ENCODE measurements at regions not wholly inside any gene's neighbourhood (a gene's known extent, or its start where the extent isn't known, plus 50 kb on each side); places are given as distances from the start of the nearest gene placed in this dataset.
"Not testable (repeated sequence)": the region's sequence is repeated elsewhere in the genome, so short reads cannot be mapped to it uniquely, and the experiment has no call there.

DNA sequence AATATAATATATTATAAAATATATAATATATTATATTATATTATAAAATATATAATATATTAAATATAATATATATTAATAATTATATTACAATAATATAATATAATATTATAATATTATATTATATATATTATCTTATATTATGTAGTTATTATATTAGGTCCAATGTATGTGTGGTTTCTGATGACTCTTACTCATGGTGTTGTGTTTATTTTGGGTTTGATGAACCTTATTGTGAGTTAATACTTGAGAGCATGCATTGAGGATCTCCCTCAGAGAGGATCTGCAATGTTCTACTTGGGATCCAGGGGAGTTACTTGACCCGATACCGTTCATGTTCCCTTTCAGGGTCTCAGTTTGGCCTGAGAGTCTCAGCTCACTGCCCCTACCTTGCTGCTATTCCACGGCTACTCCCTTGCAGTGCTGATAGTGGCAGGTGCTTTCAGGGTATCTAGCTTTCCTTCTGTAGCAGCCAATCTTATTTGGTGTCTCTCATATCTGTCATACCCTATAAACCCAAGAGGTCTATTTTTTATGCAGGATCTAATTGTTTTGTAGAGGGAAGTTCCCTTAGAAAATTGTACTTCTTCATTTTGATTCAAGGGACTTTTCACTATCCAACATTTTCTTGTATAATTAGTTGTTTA is 89.1 kb upstream of the ZDHHC17 start:
- Histone ChIP-seq H3K36me3 (no peaks in the 10 kb centered on the region), H3K27me3 (replicated peaks in 1 of 7) (no peaks in the 10 kb centered on the region), H3K9me3 (peaks cover 0 to 4% (median 0%) of the 10 kb centered on the region in 8 donors), H3K4me1 (no peaks in the 10 kb centered on the region), H3K4me3 (no peak overlapping the region), H3K27ac (no peak overlapping the region)
- TF ChIP-seq POLR2AphosphoS5 (IDR thresholded peaks at IDR 0.05) (no peak), POLR2A (IDR thresholded peaks at IDR 0.05) (no peak)
- TF ChIP-seq, protein P1, sequence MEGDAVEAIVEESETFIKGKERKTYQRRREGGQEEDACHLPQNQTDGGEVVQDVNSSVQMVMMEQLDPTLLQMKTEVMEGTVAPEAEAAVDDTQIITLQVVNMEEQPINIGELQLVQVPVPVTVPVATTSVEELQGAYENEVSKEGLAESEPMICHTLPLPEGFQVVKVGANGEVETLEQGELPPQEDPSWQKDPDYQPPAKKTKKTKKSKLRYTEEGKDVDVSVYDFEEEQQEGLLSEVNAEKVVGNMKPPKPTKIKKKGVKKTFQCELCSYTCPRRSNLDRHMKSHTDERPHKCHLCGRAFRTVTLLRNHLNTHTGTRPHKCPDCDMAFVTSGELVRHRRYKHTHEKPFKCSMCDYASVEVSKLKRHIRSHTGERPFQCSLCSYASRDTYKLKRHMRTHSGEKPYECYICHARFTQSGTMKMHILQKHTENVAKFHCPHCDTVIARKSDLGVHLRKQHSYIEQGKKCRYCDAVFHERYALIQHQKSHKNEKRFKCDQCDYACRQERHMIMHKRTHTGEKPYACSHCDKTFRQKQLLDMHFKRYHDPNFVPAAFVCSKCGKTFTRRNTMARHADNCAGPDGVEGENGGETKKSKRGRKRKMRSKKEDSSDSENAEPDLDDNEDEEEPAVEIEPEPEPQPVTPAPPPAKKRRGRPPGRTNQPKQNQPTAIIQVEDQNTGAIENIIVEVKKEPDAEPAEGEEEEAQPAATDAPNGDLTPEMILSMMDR (IDR thresholded peaks at IDR 0.05 in 8 of 11, conservative IDR thresholded peaks at IDR 0.05 in 3 of 11), result no peak
- DNase-seq, result no peak
- WGBS, 5 donors, result 87 to 97% (median 93%) methylated on average over 3 of the region's 3 CpGs
- intact Hi-C loops (cut with DNase I; ENCODE audit: low total_unique reads), result no loop called here

DNA sequence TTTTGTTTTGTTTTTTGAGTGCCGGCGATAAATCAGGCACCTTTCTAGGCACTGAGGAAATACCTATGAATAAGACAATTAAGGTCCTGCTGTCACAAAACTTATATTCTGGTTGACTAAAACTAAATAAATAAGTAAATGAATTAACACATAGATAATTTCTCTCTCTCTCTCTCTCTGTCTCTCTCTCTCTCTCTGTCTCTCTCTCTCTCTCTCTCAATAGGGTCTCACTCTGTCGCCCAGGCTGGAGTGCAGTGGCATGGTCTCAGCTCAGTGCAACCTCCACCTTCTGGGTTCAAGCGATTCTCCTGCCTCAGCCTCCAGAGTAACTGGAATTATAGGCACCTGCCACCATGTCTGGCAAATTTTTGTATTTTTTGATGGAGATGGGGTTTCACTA is 87.7 kb upstream of the ZDHHC17 start:
- H3K36me3 ChIP-seq; H3K9me3 ChIP-seq; DNase-seq; H3K4me3 ChIP-seq; H3K27ac ChIP-seq; H3K4me1 ChIP-seq; H3K27me3 ChIP-seq (replicated peaks in 1 of 7); intact Hi-C loops (cut with DNase I; ENCODE audit: low total_unique reads): not testable (repeated sequence)
- WGBS, 5 donors, result 92 to 99% (median 96%) methylated on average over 4 of the region's 4 CpGs

DNA sequence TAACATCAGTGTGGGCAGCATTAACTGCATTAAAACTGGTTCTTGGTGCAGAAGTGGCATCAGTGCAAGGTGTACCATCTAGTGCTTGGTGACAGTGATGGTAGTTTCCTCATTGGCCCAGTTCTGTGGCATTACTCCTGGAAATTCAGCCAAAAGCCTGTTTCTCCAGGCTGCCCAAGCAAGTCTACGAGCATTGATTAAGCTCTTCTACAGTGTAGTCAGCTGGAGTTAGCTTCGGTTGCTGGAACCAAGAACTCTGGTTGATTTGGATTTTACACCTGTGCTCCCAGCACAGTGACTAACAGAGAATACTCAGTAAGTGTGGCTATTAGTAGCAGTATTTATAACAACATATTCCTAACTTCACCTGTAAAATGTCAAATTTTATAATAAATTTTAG is 84.9 kb upstream of the ZDHHC17 start:
- intact Hi-C loops (cut with DNase I; ENCODE audit: low total_unique reads), result no loop called here
- TF ChIP-seq POLR2AphosphoS5 (IDR thresholded peaks at IDR 0.05), result no peak
- TF ChIP-seq POLR2A (IDR thresholded peaks at IDR 0.05), result no peak
- TF ChIP-seq, protein P1 (IDR thresholded peaks at IDR 0.05 in 8 of 11, conservative IDR thresholded peaks at IDR 0.05 in 3 of 11), result no peak
- Histone ChIP-seq H3K27ac (no peak overlapping the region), H3K9me3 (no peaks in the 10 kb centered on the region), H3K36me3 (no peaks in the 10 kb centered on the region), H3K4me1 (no peaks in the 10 kb centered on the region), H3K27me3 (replicated peaks in 1 of 7) (no peaks in the 10 kb centered on the region), H3K4me3 (no peak overlapping the region)
- DNase-seq, result no peak
- WGBS, 5 donors, result 87 to 96% (median 92%) methylated on average over 2 of the region's 2 CpGs

DNA sequence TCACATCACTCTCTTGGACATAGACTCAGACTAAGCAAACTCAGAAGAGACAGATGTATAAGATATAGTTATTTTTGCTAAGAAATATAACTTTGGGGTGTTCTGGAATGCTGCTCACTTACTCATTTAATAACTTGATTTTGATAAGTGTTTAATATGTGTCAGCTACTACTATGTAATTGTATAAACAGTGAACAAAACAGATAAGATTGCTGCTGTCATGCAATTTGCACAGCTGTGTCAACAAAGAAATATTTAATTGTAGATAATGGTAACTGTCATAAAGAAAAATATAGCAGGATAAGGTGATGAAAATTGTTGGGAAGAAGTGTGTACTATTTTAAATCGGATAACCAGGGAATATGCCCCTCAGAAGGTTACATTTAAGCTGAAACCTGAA is 84.1 kb upstream of the ZDHHC17 start:
- 45 to 93% (median 58%) methylated on average over 1 of the region's 1 CpG for WGBS, 5 donors
- no peaks in the 10 kb centered on the region for H3K9me3 ChIP-seq
- H3K4me3 ChIP-seq, result no peak overlapping the region
- H3K27ac ChIP-seq, result no peak overlapping the region
- H3K4me1 ChIP-seq, result peaks cover 0 to under 1% (median 0%) of the 10 kb centered on the region in 6 donors
- intact Hi-C loops (cut with DNase I; ENCODE audit: low total_unique reads), result no loop called here
- TF ChIP-seq, protein P1 (IDR thresholded peaks at IDR 0.05 in 8 of 11, conservative IDR thresholded peaks at IDR 0.05 in 3 of 11), result no peak
- TF ChIP-seq POLR2AphosphoS5 (IDR thresholded peaks at IDR 0.05), result no peak
- no peak for TF ChIP-seq POLR2A (IDR thresholded peaks at IDR 0.05)
- no peak for DNase-seq
- H3K36me3 ChIP-seq, result no peaks in the 10 kb centered on the region
- H3K27me3 ChIP-seq (replicated peaks in 1 of 7), result no peaks in the 10 kb centered on the region

DNA sequence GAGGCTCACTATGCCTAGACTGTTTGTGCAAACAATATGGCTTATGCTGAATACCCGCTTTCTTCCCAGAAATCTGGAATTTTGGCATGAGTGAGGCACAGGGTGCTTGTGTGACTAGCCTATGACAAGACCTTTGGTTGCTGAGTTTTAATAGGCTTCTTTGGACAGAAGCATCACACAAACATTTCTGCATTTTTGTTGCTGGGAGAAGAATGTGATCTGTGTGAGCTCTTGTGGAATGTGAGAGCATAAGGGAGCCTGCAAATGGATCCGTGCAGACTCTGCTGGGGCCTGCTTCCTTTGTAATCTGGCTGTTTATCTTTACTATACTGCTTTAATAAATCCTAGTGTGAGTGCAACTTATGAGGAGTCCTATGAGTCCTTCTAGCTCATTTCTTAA is 83.0 kb upstream of the ZDHHC17 start:
- intact Hi-C loops (cut with DNase I; ENCODE audit: low total_unique reads), result no loop called here
- WGBS, 5 donors, result 69 to 97% (median 90%) methylated on average over 2 of the region's 2 CpGs
- Histone ChIP-seq H3K27ac (no peak overlapping the region), H3K4me1 (peaks cover 0 to 9% (median 7%) of the 10 kb centered on the region in 6 donors), H3K9me3 (no peaks in the 10 kb centered on the region), H3K27me3 (replicated peaks in 1 of 7) (no peaks in the 10 kb centered on the region), H3K36me3 (no peaks in the 10 kb centered on the region), H3K4me3 (no peak overlapping the region)
- TF ChIP-seq POLR2AphosphoS5 (IDR thresholded peaks at IDR 0.05), result no peak
- TF ChIP-seq, protein P1 (IDR thresholded peaks at IDR 0.05 in 8 of 11, conservative IDR thresholded peaks at IDR 0.05 in 3 of 11), result no peak
- no peak for TF ChIP-seq POLR2A (IDR thresholded peaks at IDR 0.05)
- DNase-seq, result no peak

All from spleen (tissue), 11 donors.